PFSK-1 (cell line): ENCODE measurements at regions not wholly inside any gene's neighbourhood (a gene's known extent, or its start where the extent isn't known, plus 50 kb on each side); places are given as distances from the start of the nearest gene placed in this dataset.

Experiments used
- FOXP2 ChIP-seq: optimal IDR thresholded peaks from 2 replicates; pipeline ENCODE3; 2011; ENCODE audit warnings: borderline replicate concordance, control low read depth, inconsistent platforms; ENCODE audit not compliant: insufficient read depth; ENCODE audit errors: extremely low read length, extremely low read depth
- POLR2AphosphoS5 ChIP-seq: IDR thresholded peaks from 2 replicates; pipeline ENCODE4 v1.6.1; 2012; ENCODE audit warnings: low read depth, mild to moderate bottlenecking, control low read depth, low read length, moderate library complexity
- SIN3A ChIP-seq: IDR thresholded peaks from 2 replicates; pipeline ENCODE4 v1.6.1; 2012; ENCODE audit warnings: mild to moderate bottlenecking, low read length, moderate library complexity, borderline replicate concordance; ENCODE audit not compliant: insufficient read depth
- TAF1 ChIP-seq: IDR thresholded peaks from 2 replicates; pipeline ENCODE4 v1.6.1; 2012; ENCODE audit warnings: low read length, control low read depth, borderline replicate concordance; ENCODE audit not compliant: insufficient read depth
- TF ChIP-seq, protein P1 (sequence below), 2 experiments: IDR thresholded peaks; 2 replicates each; pipeline versions ENCODE4 v1.6.1 to v1.8.0; 2011 to 2012; ENCODE audit warnings: low read depth in 2 of 2, low read length in 2 of 2, control low read depth in 1 of 2, inconsistent platforms in 1 of 2, mild to moderate bottlenecking in 1 of 2, moderate library complexity in 1 of 2; ENCODE audit not compliant: insufficient read depth in 1 of 2

DNA sequence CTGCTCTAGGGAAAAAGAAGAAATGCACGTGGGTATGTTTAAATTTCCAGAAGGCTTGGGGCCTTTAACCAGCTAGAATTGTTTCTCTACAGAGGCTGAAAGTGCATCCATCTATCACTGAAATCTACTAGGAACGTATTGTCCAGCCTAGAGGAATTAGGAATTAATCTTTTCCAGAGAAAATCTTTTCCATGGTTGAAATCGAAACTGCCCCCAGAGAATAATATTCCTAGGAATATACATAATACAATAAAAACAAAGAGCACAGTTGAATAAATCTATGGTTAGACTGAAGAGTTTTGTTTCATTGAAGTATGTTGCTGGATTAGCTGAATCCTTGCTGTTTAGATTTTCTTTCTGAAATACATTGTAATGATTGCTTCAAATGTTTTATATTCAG is 378.5 kb downstream of the PLK2 start:
- TF ChIP-seq SIN3A (no peak), TAF1 (no peak), POLR2AphosphoS5 (no peak), FOXP2 (no peak)
- TF ChIP-seq, protein P1, sequence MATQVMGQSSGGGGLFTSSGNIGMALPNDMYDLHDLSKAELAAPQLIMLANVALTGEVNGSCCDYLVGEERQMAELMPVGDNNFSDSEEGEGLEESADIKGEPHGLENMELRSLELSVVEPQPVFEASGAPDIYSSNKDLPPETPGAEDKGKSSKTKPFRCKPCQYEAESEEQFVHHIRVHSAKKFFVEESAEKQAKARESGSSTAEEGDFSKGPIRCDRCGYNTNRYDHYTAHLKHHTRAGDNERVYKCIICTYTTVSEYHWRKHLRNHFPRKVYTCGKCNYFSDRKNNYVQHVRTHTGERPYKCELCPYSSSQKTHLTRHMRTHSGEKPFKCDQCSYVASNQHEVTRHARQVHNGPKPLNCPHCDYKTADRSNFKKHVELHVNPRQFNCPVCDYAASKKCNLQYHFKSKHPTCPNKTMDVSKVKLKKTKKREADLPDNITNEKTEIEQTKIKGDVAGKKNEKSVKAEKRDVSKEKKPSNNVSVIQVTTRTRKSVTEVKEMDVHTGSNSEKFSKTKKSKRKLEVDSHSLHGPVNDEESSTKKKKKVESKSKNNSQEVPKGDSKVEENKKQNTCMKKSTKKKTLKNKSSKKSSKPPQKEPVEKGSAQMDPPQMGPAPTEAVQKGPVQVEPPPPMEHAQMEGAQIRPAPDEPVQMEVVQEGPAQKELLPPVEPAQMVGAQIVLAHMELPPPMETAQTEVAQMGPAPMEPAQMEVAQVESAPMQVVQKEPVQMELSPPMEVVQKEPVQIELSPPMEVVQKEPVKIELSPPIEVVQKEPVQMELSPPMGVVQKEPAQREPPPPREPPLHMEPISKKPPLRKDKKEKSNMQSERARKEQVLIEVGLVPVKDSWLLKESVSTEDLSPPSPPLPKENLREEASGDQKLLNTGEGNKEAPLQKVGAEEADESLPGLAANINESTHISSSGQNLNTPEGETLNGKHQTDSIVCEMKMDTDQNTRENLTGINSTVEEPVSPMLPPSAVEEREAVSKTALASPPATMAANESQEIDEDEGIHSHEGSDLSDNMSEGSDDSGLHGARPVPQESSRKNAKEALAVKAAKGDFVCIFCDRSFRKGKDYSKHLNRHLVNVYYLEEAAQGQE (IDR thresholded peaks at IDR 0.05; ENCODE audit: insufficient read depth in 1 of 2, low read depth in 2 of 2, low read length in 2 of 2) = no peak
